SK-N-SH (cell line): ENCODE measurements at regions not wholly inside any gene's neighbourhood (a gene's known extent, or its start where the extent isn't known, plus 50 kb on each side); places are given as distances from the start of the nearest gene placed in this dataset.

ENCODE experiments used
- CTCF ChIP-seq: fragments of 200-600 bp; sonication (generic); IDR thresholded peaks from 2 replicates; pipeline ENCODE4 v1.6.1; 2017; ENCODE audit warnings: antibody characterized with exemption, mild to moderate bottlenecking, moderate library complexity
- FOXM1 ChIP-seq: IDR thresholded peaks from 2 replicates; pipeline ENCODE4 v1.4.0; 2012; ENCODE audit warnings: low read depth, mild to moderate bottlenecking
- POLR2AphosphoS5 ChIP-seq: IDR thresholded peaks from 2 replicates; pipeline ENCODE4 v1.6.1; 2012; ENCODE audit warnings: low read depth, low read length
- USF2 ChIP-seq: fragments of 150-350 bp; IDR thresholded peaks from 2 replicates; pipeline ENCODE4 v1.6.1; 2017; ENCODE audit warnings: antibody characterized with exemption, low read length, low read depth, borderline replicate concordance

- TF ChIP-seq CTCF (no peak), POLR2AphosphoS5 (no peak), USF2 (no peak), FOXM1 (no peak)
Measured at GRCh38 chr16:56029026-56029425, 153.9 kb upstream of the CES5A start.
